HG03457 (cell line): ENCODE measurements at regions not wholly inside any gene's neighbourhood (a gene's known extent, or its start where the extent isn't known, plus 50 kb on each side); places are given as distances from the start of the nearest gene placed in this dataset.

Experiments
- ATAC-seq: cut with Tn5 transposase; IDR thresholded peaks from one replicate; pipeline ENCODE4 v1.9.1; 2021; ENCODE audit warnings: moderate number of reproducible peaks; ENCODE audit not compliant: unreplicated experiment

- no peak for ATAC-seq
These were observed 315.2 kb downstream of the BLID start for GRCh38 chr11:121800731-121801393.

DNA sequence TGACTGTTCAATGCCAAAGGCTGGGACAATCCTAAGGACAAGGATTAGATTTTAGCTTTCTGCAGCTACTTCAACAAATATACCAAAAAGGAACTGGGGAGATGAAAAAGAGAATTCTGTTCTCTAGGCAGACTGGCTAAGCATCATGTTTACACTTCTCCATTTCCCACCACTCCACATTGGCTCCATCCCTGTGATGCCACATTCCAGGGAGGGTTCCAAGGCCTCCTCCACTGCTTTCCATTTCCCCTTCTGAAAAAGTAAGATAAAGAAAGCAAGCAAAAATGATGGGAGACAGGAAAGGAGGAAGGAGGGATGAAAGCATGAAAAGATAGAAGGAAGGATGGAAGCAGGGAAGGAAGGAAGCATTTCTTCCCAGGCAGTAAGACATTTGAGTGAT is 315.8 kb downstream of the BLID start:
- ATAC-seq, result no peak

DNA sequence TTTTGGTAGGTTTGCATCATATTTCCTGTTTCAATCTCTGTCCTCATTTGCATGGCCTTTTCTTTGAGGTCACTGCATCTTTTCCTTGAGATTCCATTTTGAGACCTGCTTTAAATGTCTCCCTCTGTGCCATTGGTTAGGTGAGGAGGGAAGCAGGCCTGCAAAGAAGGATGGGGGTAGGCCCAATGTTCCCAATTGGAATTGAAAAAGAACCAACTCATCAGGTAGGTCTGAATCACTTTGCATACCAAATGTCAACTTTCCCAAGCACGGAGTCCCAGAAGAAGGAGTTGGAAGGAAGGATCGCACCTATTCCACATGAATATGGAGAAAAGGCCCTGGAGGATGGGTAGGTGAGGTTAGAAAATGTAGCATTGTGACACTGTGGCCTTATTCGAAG is 318.5 kb downstream of the BLID start:
- ATAC-seq, result no peak

GRCh38 chr11:121795174-121795573 is 320.8 kb downstream of the BLID start:
- ATAC-seq, result no peak

DNA sequence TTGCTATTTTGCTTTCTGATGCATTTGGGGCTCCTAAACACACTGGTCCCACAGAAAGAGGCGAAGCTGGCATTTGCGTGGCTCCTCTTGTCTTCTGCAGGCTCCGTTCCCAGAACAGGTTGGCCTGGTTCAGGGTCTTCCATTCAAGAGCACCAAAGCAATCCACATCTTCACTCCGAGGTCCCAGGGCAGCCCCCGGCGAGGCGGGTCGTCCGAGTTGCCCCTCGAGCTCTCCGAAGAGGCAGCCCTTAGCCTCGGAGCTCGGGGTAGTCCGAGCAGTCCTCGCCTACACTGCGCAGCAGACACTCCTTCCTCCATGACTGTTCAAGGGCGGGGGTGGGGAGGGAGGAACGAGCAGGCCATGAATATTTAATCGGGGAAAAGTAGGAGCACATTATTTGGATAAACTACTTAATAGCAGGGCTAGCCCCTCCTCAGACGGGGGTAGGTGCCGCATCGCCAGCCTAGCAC is 321.3 kb downstream of the BLID start:
- no peak for ATAC-seq

- ATAC-seq, result no peak
These were observed 322.1 kb downstream of the BLID start for GRCh38 chr11:121793916-121794315.

DNA sequence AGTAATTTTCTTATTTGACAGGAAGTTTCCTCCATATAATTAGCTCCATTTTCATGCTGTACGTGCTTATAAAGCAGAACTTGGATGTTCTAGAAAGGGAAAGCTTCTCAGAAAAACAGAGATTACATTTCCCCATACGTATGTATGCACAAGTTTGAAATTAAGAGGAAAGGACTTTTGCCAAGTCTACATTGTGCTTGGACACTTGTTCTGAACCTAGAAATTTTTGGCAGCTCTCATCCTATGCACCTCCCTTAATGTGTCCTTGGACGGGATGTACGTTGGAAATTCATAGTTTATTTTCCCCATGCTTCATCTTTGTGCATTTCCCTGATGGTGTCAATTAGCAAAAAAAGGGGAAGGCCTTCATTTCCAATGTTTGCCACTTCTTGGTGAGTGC is 322.7 kb downstream of the BLID start:
- no peak for ATAC-seq

- no peak for ATAC-seq
These were observed 323.8 kb downstream of the BLID start for GRCh38 chr11:121792185-121792584.

- no peak for ATAC-seq
These were observed 325.6 kb downstream of the BLID start for GRCh38 chr11:121790430-121790829.

GRCh38 chr11:121780971-121781370 is 328.2 kb upstream of the SORL1-AS1 start:
- ATAC-seq, result no peak

GRCh38 chr11:121777056-121777455 is 324.3 kb upstream of the SORL1-AS1 start:
- no peak for ATAC-seq

DNA sequence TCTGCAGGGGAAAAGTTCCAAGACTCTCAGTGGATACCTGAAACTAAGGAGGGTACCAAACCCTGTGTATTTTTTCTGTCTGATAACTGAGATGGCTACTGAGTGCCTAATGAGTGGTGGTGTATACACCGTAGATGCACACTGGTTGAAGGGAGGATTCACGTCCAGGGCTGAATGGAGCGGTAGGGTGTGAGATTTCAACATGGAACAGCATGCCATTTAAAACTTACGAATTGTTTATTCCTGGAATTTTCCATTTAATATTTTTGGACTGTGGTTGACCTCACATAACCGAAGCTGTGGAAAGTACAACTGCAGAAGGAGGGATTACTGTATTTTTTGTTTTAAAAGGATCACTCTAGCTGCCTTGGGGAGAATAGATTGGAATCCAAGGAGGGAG is 322.5 kb upstream of the SORL1-AS1 start:
- no peak for ATAC-seq

DNA sequence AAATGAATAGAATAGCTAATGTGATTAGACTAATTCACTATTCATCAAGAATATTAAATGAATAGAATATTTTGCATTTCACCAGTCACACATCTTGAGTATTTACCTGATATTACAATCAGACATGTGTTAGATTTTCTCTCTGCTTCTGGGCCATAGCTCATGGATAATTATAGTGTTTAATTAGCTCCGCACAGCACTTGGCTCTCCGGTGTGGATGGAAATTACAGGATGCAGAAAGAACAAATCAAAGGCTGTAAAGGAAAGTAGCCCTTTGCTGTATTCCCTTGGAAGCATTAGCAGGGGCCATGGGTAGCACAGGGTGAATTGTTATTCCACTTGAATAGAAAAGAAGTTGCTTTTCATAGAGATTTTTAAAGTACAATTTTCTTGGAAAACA is 320.3 kb upstream of the SORL1-AS1 start:
- no peak for ATAC-seq

- ATAC-seq, result no peak
These were observed 318.3 kb upstream of the SORL1-AS1 start for GRCh38 chr11:121770939-121771595.

DNA sequence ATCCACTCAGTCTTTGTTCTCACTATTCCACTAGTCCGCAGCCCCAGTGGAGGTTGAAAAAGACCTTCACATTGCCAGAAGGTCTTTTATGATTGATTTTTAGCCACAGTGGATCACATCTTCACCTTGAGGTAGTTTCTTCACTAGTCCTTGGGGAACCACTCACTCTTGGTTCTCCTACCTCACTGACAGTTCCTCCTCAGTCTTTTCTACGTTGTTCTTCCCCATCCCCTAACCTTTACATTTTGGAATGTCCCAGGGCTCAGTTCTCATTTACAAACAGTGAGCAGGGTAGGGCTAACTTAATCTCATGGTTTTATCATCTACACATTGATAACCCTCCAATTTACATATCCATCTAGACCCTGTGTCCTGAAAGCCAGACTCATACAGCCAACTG is 316.4 kb upstream of the SORL1-AS1 start:
- ATAC-seq, result no peak

- no peak for ATAC-seq
These were observed 314.7 kb upstream of the SORL1-AS1 start for GRCh38 chr11:121767433-121767832.

- no peak for ATAC-seq
These were observed 314.2 kb upstream of the SORL1-AS1 start for GRCh38 chr11:121766991-121767390.

DNA sequence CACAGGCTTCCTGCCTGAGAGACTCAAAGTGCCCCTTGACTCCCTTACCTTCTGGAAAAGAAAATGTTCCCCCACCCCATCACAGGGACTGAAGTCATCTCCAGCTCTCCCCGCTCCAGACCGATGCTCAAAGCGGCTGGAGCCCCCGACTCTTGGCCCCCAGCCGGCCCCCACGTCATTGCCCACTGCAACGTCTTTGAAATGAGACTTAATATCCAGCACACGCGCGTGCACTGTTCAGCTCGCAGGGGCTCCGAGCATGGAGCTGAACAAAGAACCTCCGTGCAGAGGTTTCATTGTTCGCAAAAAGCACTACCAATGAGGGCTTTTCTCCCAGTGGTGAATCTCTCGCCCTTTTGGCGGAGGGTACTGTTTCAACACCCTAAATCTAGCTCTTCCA is 313.4 kb upstream of the SORL1-AS1 start:
- no peak for ATAC-seq

- ATAC-seq, result peak; percentile 86
These were observed 310.8 kb upstream of the SORL1-AS1 start for GRCh38 chr11:121763526-121763925.

GRCh38 chr11:121762820-121763219 is 310.1 kb upstream of the SORL1-AS1 start:
- no peak for ATAC-seq

- ATAC-seq, result no peak
These were observed 308.4 kb upstream of the SORL1-AS1 start for GRCh38 chr11:121761186-121761585.

DNA sequence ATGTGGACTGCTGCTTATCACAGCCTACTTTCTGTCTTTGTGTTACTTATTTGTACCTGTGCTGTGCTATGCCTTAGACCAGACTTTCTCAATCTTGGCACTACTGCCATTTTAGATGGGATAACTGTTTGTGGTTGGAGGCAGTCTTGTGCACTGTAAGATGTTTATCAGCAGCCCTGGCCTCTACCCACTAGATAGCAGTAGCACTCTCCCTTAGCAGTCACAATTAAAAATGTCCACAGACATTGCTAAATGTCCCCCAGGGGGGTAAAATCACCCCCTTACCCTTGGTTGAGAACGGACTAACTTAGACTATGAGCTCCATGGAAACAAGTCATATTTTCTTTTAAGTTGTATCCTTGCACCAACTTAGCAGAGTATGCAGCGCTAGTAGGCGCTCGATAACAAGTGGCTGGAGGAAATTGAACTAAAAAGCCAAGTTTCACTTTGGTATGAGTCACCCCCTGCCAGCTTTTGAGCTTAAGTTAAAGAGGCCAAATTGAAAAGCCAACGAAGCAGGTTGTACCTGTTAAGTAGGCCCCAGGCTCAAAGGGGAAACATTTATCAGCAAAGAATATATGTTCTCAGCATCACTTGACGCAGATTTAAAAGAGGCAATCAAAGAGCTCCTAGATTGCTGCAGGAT is 304.8 kb upstream of the SORL1-AS1 start:
- no peak for ATAC-seq
